ENCODE measurements at regions not wholly inside any gene's neighbourhood (a gene's known extent, or its start where the extent isn't known, plus 50 kb on each side); places are given as distances from the start of the nearest gene placed in this dataset.
A peak's percentile ranks its signal among the peaks of the same experiment; 100 is the strongest.

DNA sequence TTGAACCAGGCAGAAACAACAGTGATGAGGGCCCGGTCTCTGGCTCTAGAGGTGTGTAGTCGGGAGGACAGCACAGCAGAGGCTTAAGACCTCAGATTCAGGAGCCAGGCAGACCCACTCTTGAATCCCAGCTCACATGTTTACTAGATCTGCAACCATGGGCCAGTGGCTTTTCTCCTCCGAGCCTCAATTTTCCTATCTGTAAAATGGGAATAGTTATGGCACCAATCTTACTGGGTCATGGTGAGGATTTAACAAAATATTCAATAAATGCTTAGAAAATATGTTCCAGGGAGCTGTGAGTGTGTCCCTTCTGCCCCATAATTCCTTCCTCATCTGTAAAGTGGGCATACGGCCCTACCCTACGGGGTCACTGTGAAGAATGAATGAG, 506.9 kb downstream of the SHQ1 start:
- TF ChIP-seq CTCF (IDR thresholded peaks at IDR 0.05) = no peak
- Mint-ChIP-seq H3K4me3 (no peak overlapping the region), H3K9me3 (no peaks in the 10 kb centered on the region), H3K4me1 (peaks cover 38% of the 10 kb centered on the region in 2 donors), H3K36me3 (no peaks in the 10 kb centered on the region), H3K27ac (peak overlapping the region; percentile 23 to 46), H3K27me3 (ENCODE audit: low read depth in 2 of 2) (no peaks in the 10 kb centered on the region)
- Histone ChIP-seq H3K9me3 (ENCODE audit: control insufficient read depth, insufficient read depth, low read length) (no peaks in the 10 kb centered on the region), H3K4me1 (ENCODE audit: control insufficient read depth, insufficient read depth, low read length) (peaks cover 35% of the 10 kb centered on the region), H3K4me3 (ENCODE audit: low read length) (no peak overlapping the region), H3K27me3 (ENCODE audit: control insufficient read depth, insufficient read depth, low read length) (no peaks in the 10 kb centered on the region), H3K27ac (ENCODE audit: low read length) (no peak overlapping the region), H3K36me3 (ENCODE audit: control insufficient read depth, insufficient read depth, low read length) (no peaks in the 10 kb centered on the region)
- no peak for ATAC-seq
- 98% methylated on average over 5 of the region's 5 CpGs for WGBS (ENCODE audit: insufficient coverage)
- intact Hi-C loops (cut with micrococcal nuclease) = no loop called here
- no peak for DNase-seq

GRCh38 chr3:72340476-72341379, 507.5 kb downstream of the SHQ1 start:
- Mint-ChIP-seq H3K9me3 (no peaks in the 10 kb centered on the region), H3K36me3 (no peaks in the 10 kb centered on the region), H3K4me3 (no peak overlapping the region), H3K27me3 (ENCODE audit: low read depth in 2 of 2) (peaks cover 0 to 2% of the 10 kb centered on the region in 2 donors), H3K27ac (no peak overlapping the region), H3K4me1 (peaks cover 31 to 32% of the 10 kb centered on the region in 2 donors)
- H3K27me3 ChIP-seq (ENCODE audit: control insufficient read depth, insufficient read depth, low read length) = no peaks in the 10 kb centered on the region
- 92% methylated on average over 12 of the region's 12 CpGs for WGBS (ENCODE audit: insufficient coverage)
- ATAC-seq (no peak), DNase-seq (no peak)
- H3K9me3 ChIP-seq (ENCODE audit: control insufficient read depth, insufficient read depth, low read length) = no peaks in the 10 kb centered on the region
- H3K36me3 ChIP-seq (ENCODE audit: control insufficient read depth, insufficient read depth, low read length) = no peaks in the 10 kb centered on the region
- H3K4me1 ChIP-seq (ENCODE audit: control insufficient read depth, insufficient read depth, low read length) = peaks cover 29% of the 10 kb centered on the region
- no peak for TF ChIP-seq CTCF (IDR thresholded peaks at IDR 0.05)
- no peak overlapping the region for H3K27ac ChIP-seq (ENCODE audit: low read length)
- no peak overlapping the region for H3K4me3 ChIP-seq (ENCODE audit: low read length)
- intact Hi-C loops (cut with micrococcal nuclease) = no loop called here

DNA sequence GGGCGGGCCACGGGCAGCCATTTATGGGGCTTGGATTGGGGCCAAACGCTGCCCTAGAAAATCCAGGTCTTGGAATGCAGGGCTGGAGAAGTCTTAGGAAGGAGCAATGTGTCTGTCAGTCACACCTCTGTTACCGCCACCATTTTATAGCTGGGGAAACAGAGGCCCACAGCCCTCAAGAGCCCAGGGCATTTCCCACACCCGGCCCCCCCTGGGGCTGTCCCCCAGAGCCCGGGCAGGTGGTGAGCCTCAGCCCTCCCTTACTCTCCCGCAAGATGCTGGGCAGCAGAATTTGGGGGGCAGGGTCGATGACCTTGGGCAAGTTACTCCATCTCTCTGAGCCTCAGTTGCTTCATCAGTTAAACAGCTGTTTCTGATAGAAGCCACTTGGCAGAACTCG, 508.2 kb downstream of the SHQ1 start:
- intact Hi-C loops (cut with micrococcal nuclease) = no loop called here
- no peaks in the 10 kb centered on the region for H3K36me3 Mint-ChIP-seq
- peaks cover 0 to 2% of the 10 kb centered on the region in 2 donors for H3K27me3 Mint-ChIP-seq (ENCODE audit: low read depth in 2 of 2)
- H3K4me1 Mint-ChIP-seq = peaks cover 25% of the 10 kb centered on the region in 2 donors
- no peak overlapping the region for H3K4me3 Mint-ChIP-seq
- TF ChIP-seq CTCF (IDR thresholded peaks at IDR 0.05) = no peak
- no peak overlapping the region for H3K27ac ChIP-seq (ENCODE audit: low read length)
- H3K4me3 ChIP-seq (ENCODE audit: low read length) = no peak overlapping the region
- H3K9me3 ChIP-seq (ENCODE audit: control insufficient read depth, insufficient read depth, low read length) = no peaks in the 10 kb centered on the region
- DNase-seq = no peak
- H3K27me3 ChIP-seq (ENCODE audit: control insufficient read depth, insufficient read depth, low read length) = no peaks in the 10 kb centered on the region
- no peak for ATAC-seq
- no peak overlapping the region for H3K27ac Mint-ChIP-seq
- WGBS (ENCODE audit: insufficient coverage) = 94% methylated on average over 9 of the region's 9 CpGs
- no peaks in the 10 kb centered on the region for H3K9me3 Mint-ChIP-seq
- H3K36me3 ChIP-seq (ENCODE audit: control insufficient read depth, insufficient read depth, low read length) = no peaks in the 10 kb centered on the region
- peaks cover 22% of the 10 kb centered on the region for H3K4me1 ChIP-seq (ENCODE audit: control insufficient read depth, insufficient read depth, low read length)

DNA sequence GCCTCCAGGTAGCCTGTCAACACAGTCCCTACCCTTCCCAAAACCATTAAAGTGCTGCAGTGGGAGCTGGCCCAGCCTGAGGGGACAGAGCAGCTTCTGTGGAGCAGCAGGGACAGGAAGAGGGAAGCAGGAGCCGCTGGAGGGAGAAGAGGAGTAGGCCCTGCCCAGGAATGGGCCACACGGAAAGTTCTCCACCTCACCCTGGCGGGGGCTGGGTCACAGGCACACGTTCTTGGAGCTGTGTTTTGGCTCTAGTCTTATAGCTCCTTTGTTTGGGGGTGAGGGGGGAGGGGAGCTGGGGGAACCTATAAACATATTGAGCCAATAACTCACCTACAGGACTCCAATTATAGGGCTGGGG, 508.6 kb downstream of the SHQ1 start:
- no peak for TF ChIP-seq CTCF (IDR thresholded peaks at IDR 0.05)
- H3K27me3 ChIP-seq (ENCODE audit: control insufficient read depth, insufficient read depth, low read length) = no peaks in the 10 kb centered on the region
- no peaks in the 10 kb centered on the region for H3K9me3 ChIP-seq (ENCODE audit: control insufficient read depth, insufficient read depth, low read length)
- peaks cover 18% of the 10 kb centered on the region for H3K4me1 ChIP-seq (ENCODE audit: control insufficient read depth, insufficient read depth, low read length)
- peaks cover 21 to 22% of the 10 kb centered on the region in 2 donors for H3K4me1 Mint-ChIP-seq
- DNase-seq (no peak), ATAC-seq (no peak)
- no peaks in the 10 kb centered on the region for H3K36me3 ChIP-seq (ENCODE audit: control insufficient read depth, insufficient read depth, low read length)
- WGBS (ENCODE audit: insufficient coverage) = 100% methylated on average over 2 of the region's 4 CpGs
- H3K9me3 Mint-ChIP-seq = no peaks in the 10 kb centered on the region
- no peak overlapping the region for H3K4me3 ChIP-seq (ENCODE audit: low read length)
- H3K27me3 Mint-ChIP-seq (ENCODE audit: low read depth in 2 of 2) = peaks cover 0 to 2% of the 10 kb centered on the region in 2 donors
- H3K27ac ChIP-seq (ENCODE audit: low read length) = no peak overlapping the region
- no peaks in the 10 kb centered on the region for H3K36me3 Mint-ChIP-seq
- H3K4me3 Mint-ChIP-seq = no peak overlapping the region
- H3K27ac Mint-ChIP-seq = no peak overlapping the region
- intact Hi-C loops (cut with micrococcal nuclease) = no loop called here
